Cerebellar cortex (tissue), 1 donor: ENCODE measurements at regions not wholly inside any gene's neighbourhood (a gene's known extent, or its start where the extent isn't known, plus 50 kb on each side); places are given as distances from the start of the nearest gene placed in this dataset.

Experiments used
- DNase-seq: peaks from one replicate; pipeline ENCODE4 v3.0.0-alpha.2; 2015; ENCODE audit warnings: low spot score

DNA sequence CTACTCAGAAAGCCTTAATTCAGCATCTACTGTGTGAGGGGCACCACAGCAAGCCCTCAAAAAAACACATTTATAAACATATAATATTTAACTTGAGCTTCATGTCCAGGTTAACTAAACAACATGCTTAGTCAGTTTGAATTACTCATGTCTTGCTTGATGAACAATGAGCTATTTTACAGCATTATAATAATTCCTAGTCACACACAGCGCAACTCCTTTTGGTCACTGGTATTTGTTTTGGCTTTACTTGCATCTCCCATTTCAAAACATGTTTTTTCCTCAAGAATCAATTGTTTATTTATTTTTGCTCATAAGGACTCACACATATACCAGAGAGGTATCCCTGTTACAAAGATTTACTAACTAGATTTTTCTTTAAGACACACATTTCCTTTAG, 616.7 kb upstream of the DAB2 start:
- DNase-seq, result no peak

DNA sequence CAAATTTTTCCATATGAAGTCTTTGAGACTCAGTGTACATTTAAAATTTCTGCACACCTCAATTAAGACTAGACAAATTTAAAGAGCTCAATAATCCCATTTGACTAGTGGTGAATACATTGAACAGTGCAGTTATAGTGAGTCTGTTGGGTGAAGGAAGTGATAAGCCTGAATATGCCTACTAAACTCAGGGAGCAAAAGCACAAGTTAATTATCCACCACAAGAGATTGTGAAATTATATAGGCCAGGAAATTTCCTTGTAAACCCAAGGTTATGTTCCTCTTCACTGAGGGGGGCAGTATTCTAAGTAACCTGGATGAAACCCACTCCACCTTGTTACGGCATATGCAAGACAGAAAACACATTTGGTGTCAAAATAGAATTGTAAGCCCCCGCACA, 612.9 kb upstream of the DAB2 start:
- no peak for DNase-seq

GRCh38 chr5:40034441-40034840, 609.7 kb upstream of the DAB2 start:
- no peak for DNase-seq

GRCh38 chr5:40033411-40033810, 608.6 kb upstream of the DAB2 start:
- DNase-seq, result no peak

GRCh38 chr5:40033009-40033408, 608.2 kb upstream of the DAB2 start:
- DNase-seq, result no peak

- DNase-seq, result no peak
These were observed 605.9 kb upstream of the DAB2 start for GRCh38 chr5:40030661-40031060.

DNA sequence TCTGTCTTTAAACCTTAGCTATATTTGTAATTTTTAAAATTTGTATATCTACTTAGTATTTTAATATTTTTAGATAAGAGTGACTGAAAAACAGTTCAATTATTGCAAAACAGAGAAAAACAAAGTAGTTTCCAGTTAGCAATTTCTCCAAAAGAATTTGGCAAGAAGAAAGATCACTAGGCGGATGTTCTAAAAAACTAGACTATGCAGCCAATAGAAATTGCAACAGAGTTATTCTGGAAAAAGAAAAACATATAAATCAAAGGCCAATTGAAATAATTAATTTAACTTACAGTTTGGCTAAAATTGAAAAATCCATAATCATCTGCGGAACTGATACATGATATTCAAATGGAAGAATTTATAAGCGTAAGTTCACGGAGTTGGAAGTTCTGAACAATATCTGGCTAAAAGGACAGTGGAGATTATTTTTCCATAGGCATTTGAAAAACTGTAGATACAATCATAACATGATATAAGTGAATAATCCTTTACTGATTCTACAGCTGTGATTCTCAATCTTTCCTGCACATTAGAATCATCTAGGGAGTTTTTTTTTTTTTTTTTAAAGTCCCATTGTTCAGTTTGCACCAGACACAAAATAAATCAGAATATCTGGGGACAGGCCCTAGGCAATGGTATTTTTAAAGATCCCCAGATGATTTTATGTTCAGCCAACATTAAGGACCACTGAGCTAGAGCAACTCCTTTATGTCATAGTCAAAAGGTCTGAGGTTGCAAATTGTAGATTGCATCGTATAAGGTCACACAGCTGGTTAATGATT, 605.1 kb upstream of the DAB2 start:
- no peak for DNase-seq

GRCh38 chr5:40027400-40027799, 602.6 kb upstream of the DAB2 start:
- no peak for DNase-seq

DNA sequence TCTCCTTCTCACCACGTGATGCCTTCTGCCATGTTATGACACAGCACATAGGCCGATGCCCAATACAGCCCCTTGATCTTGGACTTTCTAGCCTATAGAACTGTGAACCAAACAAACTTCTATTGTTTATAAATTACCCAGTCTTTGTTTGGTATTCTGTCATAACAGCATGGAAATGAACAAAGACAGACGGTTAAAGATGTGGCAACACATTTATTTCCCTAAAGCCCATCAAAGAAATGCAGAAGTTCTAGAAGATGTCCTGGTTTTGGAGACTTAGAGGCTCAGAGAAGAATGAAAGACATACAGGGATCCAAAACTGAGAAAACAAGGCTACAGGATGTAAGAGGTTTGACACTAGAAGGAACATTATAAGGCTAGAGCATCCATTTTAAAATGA, 600.8 kb upstream of the DAB2 start:
- no peak for DNase-seq

DNA sequence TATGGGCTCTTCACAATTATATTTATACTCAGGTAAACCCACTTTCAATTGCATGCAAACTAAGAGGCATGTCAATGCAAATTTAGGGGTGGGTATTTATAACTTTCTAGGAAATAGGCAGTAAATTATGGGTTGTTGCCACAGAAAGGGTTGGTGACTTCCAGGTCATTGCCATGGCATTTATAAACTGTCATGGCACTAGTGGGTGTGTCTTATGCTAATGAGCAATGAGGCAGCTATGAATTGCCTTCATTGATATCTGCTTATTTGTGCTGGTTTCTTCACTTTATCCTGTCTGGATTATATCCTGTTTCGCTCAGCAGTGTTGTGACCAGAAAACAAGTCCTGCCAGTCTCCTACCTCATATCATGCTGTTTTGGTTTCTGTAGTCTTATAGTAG, 597.3 kb upstream of the DAB2 start:
- DNase-seq, result no peak

DNA sequence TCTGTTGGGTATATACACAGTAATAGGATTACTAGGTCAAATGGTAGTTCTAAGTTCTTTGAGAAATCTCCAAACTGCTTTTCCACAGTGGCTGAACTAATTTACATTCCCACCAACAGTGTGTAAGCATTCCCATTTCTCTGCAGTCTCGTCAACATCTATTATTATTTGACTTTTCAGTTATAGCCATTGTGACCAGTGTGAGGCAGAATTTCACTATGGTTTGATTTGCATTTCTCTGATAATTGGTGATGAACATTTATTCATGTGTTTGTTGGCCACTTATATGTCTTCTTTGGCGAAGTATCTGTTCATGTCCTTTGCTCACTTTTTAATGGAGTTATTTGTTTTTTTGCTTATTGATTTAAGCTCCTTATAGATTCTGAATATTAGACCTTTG, 596.2 kb upstream of the DAB2 start:
- DNase-seq, result no peak

DNA sequence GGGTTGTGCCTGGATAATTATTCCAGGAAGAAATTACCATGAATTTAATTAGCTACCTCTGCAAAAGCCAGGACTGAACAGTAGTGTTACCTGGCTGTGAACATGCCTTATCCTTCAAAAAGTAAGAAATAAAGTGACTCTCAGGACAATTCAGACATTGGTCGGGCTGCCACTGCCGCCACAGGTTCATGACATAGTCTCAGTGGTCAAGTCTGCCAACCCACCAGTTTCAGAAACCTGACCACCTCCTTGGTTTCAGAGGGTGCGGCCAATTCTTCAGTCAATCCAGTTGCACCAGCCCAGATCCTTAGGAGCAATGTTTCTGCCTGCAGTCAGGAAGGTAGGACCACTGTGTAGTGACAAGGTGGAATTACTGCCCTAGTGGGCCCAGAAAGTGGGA, 593.1 kb upstream of the DAB2 start:
- no peak for DNase-seq

DNA sequence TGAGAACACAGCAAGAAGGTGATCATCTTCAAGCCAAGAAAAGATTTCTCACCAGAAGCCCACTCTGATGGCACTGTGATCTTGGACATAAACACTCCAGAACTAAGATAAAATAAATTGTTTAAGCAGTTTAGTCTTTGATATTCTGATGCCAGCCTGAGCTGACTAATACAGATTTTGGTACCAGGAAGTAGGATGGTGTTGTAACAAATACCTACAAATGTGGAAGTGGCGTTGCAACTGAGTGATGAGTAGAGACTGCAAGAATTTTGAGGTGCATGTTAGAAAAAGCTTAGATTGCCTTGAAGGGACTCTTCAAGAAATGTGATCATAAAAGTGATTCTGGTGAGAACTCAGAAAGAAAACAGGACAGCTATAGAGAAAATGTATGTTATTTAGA, 592.4 kb upstream of the DAB2 start:
- DNase-seq, result no peak

DNA sequence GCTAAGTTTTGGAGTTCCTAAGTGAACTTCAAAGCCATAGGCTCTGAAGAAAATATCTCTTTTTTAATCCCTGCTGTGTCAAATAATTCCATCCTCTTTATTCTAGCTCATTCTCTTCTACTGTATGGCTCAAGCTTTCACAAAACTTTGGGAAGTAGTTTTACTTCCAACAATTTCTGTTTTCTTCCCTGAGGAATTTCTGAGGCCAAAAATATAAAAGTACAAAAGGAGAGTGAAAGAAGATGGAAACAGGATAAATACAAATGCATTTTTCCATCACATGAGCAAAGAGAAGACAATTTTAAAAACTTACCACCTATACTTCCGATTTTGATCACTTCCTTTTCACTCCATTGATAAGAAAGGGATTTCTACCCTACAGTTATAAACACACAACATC, 585.7 kb upstream of the DAB2 start:
- DNase-seq, result no peak

DNA sequence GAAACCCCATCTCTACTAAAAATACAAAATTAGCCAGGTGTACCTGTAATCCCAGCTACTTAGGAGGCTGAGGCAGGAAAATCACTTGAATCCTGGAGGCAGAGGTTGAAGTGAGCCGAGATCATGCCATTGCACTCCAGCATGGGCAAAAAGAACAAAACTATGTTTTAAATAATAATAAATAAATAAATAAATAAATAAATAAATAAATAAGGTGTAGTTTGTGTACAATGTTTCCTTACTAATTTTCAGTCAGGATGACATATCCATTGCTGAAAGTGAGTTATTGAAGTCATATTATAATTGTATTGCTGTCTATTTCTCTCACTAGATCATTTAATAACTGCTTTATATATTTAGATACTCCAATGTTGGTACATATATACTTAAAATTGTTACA, 581.5 kb upstream of the DAB2 start:
- DNase-seq, result no peak

DNA sequence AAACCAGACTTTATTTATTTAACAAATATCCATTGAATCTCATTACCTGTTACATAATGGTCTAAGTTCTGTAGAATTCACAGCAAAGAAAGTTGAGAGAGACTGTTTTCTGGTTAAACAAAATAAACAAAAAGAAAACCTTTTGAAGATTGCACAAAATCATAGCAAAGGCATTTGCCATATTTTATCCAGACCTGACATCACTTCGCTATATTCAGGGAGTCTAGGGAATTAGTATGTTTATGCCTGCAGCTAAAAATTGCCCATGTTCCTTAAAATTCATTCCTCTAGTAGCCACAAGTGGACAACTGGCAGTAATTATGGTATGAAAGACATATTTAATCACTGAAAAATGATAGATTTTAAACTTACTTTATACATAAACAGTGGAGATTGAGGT, 577.0 kb upstream of the DAB2 start:
- no peak for DNase-seq

GRCh38 chr5:39998518-39998917, 573.7 kb upstream of the DAB2 start:
- DNase-seq, result no peak

DNA sequence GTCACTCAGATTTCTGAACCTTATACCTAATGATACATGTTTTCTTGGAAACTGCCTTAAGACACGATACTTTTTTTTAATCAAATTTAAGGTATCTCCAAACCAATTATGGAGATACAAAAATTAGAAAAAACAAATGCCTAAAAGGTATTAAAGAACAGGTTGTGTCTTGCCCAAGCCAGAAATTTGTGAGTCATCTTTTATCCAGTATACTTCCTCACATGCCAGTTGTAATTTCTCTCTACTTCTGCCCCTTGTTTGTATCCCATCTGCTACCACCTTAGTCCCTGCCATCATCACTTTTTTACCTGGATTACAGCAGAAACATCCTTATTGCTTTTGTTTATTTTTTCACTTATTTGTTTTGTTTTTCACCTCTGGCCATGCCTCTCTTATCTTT, 571.2 kb upstream of the DAB2 start:
- DNase-seq, result no peak

DNA sequence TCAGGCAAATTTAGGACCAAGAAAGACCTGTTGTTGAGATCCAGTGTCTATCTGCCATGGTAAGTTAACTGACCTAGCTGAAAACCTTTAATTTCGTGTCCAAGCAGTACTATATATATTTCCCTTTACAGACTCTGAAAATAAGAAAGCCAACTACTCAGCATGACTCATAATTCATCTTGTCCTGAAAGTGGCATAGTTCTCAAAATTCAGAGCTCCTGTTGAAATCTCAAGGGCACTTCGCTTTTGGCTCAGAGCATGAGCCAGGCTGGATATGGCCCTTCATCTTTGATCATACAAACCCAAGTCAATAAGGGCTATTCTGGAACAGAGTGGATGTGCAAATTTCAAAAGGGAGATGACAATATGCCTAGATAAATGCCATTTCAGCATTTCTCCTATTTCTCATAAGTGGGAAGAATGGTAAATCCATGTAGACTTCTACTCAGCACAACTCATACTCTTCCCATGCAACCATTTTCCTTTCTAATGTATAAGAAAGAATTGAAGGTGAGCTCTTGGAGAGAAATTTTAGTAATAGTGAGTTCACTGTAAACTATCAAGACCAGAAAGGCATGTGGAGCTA, 567.9 kb upstream of the DAB2 start:
- DNase-seq, result no peak

DNA sequence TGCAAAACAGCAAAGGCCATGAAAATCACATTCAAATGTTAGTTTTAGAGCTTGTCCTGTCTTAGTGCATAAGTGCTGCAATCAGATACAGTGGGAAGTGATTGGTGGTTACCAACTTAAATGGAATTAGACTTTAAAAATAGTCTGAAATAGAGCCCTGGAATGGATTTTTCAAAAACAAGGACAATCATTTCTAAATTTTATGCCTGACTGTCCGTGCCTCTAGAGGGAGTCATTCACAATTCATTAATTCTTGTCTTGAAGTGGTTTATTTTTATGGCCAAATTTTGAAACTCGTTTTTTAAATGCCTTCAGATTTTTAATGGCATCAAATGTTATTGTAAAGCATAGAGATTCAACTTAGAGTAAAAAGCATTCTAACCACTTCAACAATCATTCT, 561.8 kb upstream of the DAB2 start:
- no peak for DNase-seq

- DNase-seq, result no peak
These were observed 555.3 kb upstream of the DAB2 start for GRCh38 chr5:39980056-39980455.

DNA sequence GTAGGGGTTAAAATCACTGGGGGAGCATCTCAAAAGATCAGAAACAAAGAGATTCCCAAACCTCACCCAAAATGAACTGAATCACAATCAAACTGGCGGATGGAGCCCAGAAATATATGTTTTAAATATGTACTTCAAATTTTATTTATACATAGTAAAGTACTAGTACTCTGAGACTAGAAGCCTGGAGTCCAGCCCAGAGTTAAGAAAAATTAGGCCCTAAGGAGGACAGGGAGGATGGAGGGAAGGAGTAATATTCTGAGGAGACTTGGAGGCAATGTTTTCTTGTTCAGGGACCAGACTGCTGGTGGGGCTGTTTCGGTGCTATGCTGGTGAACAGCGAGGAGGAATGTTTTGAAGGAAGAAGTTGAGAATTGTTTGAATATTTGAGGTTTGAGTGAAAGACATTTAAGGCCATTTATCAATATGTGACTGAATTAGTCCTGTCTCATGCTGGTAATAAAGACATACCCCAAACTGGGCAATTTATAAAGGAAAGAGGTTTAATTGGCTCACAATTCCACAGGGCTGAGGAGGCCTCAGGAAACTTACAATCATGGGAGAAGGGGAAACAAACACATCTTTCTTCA, 552.4 kb upstream of the DAB2 start:
- DNase-seq, result no peak

GRCh38 chr5:39970117-39970798, 545.5 kb upstream of the DAB2 start:
- no peak for DNase-seq
